ENCODE measurements at regions not wholly inside any gene's neighbourhood (a gene's known extent, or its start where the extent isn't known, plus 50 kb on each side); places are given as distances from the start of the nearest gene placed in this dataset.

DNA sequence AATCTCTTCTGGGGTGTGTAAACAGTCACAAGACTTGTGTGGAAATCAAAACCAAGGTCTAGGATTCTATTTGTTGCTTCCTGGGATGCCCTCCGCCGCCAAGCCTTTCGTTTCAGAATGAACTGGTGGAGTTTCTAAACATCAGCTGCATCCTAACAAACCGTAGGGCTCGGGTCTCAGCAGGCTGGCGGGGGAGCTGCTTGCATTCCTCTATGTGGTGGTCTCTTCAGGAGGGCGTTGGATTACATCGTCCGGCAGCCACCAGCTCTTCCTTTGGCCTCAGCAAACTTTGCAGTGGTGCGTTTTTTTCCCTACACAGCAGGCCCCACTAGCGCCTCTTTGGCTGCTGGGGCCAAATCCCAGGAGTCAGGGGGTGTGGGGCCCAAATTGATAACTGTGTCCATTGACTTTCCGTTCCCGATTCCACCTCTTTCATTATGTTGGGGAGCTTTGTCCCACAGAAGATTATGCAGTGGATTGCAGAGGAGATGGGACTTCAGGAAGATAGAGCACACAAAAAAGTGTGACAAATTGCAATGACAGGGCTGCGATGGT, 390.0 kb upstream of the NR2F2 start:
- TF ChIP-seq CTCF (IDR thresholded peaks at IDR 0.05; ENCODE audit: low read length) (no peak), EZH2 (IDR thresholded peaks at IDR 0.05; ENCODE audit: borderline replicate concordance, low read length) (no peak)
